ENCODE measurements at regions not wholly inside any gene's neighbourhood (a gene's known extent, or its start where the extent isn't known, plus 50 kb on each side); places are given as distances from the start of the nearest gene placed in this dataset.
A peak's percentile ranks its signal among the peaks of the same experiment; 100 is the strongest.

GRCh38 chr2:223107825-223108224 lies 55.8 kb downstream of the KCNE4 start:
- no peak for DNase-seq (ENCODE audit: extremely low read depth in 1 of 11, low read depth in 9 of 11, low spot score in 4 of 11)

GRCh38 chr2:223108351-223109050 lies 56.5 kb downstream of the KCNE4 start:
- DNase-seq (ENCODE audit: extremely low read depth in 1 of 11, low read depth in 9 of 11, low spot score in 4 of 11): no peak

DNA sequence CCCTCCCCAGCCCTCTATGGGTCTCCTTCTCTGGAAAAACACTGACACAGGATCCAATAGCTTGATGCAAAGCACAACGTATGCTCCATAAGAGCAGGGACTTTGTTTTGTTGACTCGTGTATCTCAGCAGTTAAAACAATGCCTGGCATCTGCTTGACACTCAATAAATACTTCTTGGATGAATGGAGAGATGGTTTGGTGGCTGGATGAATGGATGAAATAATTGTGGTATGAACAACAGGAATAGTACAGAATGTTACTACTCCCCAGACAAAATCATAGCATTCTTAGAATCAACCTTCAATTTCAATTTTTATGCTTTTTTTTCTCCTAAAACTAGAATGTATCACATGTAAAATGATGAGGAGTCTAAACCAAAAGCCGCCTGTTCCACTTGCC lies 57.4 kb downstream of the KCNE4 start:
- no peak for DNase-seq (ENCODE audit: extremely low read depth in 1 of 11, low read depth in 9 of 11, low spot score in 4 of 11)

- DNase-seq (ENCODE audit: extremely low read depth in 1 of 11, low read depth in 9 of 11, low spot score in 4 of 11): no peak
Observed at GRCh38 chr2:223113161-223113560, 61.2 kb downstream of the KCNE4 start.

GRCh38 chr2:223114170-223114569 lies 62.2 kb downstream of the KCNE4 start:
- no peak for DNase-seq (ENCODE audit: extremely low read depth in 1 of 11, low read depth in 9 of 11, low spot score in 4 of 11)

DNA sequence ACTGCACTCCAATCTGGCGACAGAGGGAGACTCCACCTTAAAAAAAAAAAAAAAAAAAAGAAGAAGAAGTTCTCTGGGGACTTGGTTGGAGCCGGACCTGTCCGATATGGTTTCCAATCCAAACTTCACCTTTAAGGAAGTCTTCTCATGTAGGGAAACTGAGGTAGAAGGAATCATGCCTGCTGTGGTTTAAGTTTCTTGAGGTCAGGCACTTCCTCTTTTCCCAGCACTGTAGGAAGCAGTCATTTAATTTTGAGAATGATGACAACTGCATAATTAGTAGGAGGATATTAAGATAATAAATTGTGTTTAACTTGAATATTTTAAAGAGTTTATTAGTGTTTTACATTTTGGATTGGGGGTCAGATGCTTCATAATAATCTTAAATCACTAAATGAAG lies 62.9 kb downstream of the KCNE4 start:
- no peak for DNase-seq (ENCODE audit: extremely low read depth in 1 of 11, low read depth in 9 of 11, low spot score in 4 of 11)

- DNase-seq (ENCODE audit: extremely low read depth in 1 of 11, low read depth in 9 of 11, low spot score in 4 of 11): no peak
Observed at GRCh38 chr2:223117533-223117932, 65.5 kb downstream of the KCNE4 start.

- DNase-seq (ENCODE audit: extremely low read depth in 1 of 11, low read depth in 9 of 11, low spot score in 4 of 11): no peak
Observed at GRCh38 chr2:223121283-223121682, 69.3 kb downstream of the KCNE4 start.

DNA sequence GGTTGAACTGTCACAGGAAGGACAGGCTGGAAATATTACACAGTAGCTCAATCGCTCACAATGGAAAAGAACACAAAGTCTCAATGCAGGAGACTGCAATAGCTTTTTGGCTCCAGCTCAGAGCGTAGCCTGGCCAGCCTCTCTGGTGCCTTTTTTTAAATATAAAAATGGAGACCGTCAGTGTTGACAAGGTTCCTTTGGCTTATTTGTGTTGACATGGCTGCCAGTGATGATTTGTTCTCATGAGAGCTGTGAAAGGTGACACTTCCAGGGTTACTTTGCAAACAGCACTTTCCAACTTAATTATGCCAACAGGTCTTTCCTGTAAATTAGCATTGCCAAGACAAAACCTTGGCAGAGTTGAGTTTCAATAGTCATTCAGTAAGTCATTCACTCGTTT lies 70.8 kb downstream of the KCNE4 start:
- DNase-seq (ENCODE audit: extremely low read depth in 1 of 11, low read depth in 9 of 11, low spot score in 4 of 11): no peak

DNA sequence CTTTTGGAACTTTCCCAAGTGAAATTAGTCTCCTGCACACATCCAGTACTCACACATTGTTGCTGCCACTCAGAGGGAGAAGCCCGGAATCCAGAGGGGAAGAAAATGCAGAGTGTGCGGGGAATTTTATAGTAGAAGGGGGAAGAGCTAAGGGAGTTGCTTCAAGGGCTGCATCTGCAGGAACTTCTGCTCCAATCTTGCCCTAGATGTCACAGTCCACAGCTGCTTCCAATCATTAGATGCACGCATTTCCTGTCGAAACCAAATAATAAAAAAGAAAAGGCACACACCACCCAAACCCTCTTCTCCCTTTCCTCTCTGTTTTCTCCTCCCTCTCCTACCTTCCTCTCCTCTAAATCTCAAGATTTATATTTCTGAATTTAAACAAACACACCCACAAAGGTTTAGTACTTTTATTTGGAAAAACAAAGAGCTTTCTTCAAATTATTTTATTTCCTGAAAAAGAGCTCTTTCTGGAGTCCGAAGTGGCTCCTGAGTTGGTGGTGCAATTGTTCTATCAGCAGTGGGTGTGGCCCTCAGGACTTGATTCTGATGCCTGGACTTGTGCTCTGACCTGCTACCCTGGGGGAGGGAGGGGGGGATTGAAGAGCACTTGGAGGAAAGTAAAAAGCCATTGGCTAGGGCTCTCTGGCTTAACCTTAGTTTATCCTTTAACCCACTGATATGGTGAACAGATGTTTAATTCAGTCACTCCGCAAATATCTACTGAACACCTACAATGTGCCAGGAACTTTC lies 72.0 kb downstream of the KCNE4 start:
- peak; percentile 20 to 61 (median 39) for DNase-seq (ENCODE audit: extremely low read depth in 1 of 11, low read depth in 9 of 11, low spot score in 4 of 11)

DNA sequence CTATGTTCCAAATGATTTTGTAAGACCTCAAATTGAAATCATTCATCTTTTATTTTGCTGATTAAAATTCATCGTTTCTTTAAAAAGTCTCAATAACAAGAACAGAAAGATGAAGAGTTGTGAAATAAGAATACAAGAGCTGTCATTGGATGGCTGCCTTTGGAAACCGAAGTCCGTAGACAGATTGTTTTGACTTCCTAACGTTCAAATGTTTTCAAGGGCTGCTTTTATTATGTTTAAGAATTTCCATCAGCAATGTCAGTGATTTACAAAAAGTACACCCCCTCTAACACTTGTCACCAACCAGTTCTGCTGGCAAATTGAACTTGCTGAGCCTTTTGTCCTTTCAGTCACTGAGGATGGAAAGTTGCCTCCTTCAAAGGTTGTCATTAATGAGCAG lies 89.6 kb downstream of the KCNE4 start:
- no peak for DNase-seq (ENCODE audit: extremely low read depth in 1 of 11, low read depth in 9 of 11, low spot score in 4 of 11)

- DNase-seq (ENCODE audit: extremely low read depth in 1 of 11, low read depth in 9 of 11, low spot score in 4 of 11): no peak
Observed at GRCh38 chr2:223142118-223142517, 90.1 kb downstream of the KCNE4 start.

DNA sequence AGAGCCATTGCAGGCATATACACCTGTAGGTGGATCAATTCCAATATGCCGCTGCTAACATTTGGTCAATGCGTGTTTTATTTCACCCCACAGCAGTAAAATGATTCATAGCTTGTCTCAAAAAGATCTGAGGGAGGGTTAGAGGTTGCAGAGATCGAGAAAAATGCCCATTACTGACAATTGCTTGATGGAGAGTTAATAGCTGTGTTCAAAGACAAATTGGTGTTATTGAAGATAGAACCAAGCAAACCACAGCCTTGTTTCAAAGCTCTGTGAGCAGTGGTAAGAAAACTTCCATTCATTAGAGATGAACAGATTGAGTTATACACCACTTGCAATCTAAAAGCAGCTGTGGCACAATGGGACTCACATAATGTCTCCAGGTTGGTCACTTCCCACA lies 95.4 kb downstream of the KCNE4 start:
- DNase-seq (ENCODE audit: extremely low read depth in 1 of 11, low read depth in 9 of 11, low spot score in 4 of 11): no peak

- DNase-seq (ENCODE audit: extremely low read depth in 1 of 11, low read depth in 9 of 11, low spot score in 4 of 11): no peak
Observed at GRCh38 chr2:223148516-223148915, 96.5 kb downstream of the KCNE4 start.

DNA sequence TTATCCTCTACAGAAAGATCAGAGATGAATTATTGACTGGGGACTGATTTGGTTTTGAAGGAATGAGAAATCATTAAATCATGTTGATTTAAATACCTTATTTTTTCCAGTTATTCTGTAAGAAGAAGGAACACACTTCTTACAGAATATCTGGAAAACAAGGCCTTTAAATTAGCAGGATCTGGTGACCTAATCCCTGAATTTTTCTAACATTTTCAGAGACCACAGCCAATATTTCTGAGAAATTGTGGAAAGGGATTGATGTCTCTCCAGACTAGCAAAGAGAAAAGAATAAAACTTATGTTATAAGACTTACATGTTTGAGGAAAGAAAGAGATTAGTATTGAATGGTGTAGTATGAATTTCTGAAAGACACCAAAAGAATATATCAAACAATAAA lies 104.0 kb downstream of the KCNE4 start:
- DNase-seq (ENCODE audit: extremely low read depth in 1 of 11, low read depth in 9 of 11, low spot score in 4 of 11): no peak

- no peak for DNase-seq (ENCODE audit: extremely low read depth in 1 of 11, low read depth in 9 of 11, low spot score in 4 of 11)
Observed at GRCh38 chr2:223161873-223162458, 110.0 kb downstream of the KCNE4 start.

DNA sequence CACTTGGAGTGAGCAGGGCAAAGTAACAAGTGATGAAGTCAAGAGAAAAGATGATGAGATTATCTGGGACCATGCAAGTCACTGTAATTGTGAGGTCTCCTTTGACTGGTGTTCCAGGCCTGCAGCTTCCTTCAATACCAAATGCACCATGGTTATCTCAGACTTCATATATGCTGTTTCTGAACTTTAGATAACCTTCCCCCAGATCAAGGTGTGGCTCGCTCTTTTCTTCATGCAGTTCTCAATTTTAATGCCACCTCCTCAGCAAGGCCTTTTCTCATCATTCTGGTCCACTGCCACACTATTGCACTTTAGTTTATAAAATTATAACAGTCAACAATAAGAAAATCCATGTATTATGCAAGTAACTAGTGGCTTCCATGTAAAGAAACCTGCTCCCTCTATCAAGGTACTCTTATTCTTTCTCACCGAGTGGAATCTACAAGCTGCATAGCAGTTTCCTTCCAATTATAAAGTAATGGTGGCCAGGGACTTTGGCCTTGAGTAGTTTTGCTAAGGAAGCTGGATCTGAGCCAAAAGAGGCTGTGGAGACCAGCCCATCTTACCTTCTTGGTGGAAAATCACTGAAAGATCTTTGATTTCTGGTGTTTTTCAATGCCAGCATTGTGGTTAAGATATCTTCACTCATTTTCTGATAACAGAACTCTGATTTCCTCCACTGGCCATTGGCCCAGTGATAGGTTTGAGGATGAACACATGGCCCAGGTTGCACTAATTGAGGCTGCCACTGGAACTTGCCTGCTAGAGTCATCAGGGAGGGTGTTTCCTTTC lies 113.6 kb downstream of the KCNE4 start:
- DNase-seq (ENCODE audit: extremely low read depth in 1 of 11, low read depth in 9 of 11, low spot score in 4 of 11): no peak

GRCh38 chr2:223166215-223166493 lies 114.2 kb downstream of the KCNE4 start:
- DNase-seq (ENCODE audit: extremely low read depth in 1 of 11, low read depth in 9 of 11, low spot score in 4 of 11): no peak

DNA sequence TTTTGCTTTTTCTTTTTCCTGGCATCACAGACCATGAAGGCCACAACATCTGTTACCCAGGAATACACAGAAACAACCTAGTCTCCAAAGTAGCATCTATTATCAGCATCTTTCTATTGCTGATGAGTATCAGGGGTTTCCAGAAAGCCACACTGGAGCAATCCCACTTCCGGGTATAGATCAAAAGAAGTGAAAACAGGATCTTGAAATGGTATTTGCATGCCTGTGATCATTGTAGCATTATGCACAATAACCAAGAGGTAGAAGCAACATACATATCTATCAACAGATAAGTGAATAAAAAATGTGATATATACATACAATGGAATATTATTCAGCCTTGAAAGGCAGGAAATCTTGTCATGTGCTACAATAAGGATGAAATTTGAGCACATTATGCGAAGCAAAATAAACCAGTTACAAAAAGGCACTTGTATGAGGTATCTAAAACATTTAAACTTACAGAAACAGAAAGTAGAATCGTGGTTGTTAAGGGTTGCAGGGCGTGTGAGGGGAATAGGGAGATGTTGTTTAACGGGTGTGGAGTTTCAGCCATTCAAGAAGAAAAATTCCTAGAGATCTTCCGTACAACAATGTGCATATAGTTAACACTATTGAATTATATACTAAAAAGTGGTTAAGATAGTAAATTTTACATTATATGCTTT lies 115.1 kb downstream of the KCNE4 start:
- DNase-seq (ENCODE audit: extremely low read depth in 1 of 11, low read depth in 9 of 11, low spot score in 4 of 11): no peak

All from renal cortex interstitium (tissue), 11 donors.